Astrocyte of the cerebellum (primary cell): ENCODE measurements at regions not wholly inside any gene's neighbourhood (a gene's known extent, or its start where the extent isn't known, plus 50 kb on each side); places are given as distances from the start of the nearest gene placed in this dataset.

ENCODE experiments used
- DNase-seq: peaks from one replicate; pipeline ENCODE4 v3.0.0-alpha.2; 2011; ENCODE audit warnings: low read depth
- H3K4me3 ChIP-seq: 2 replicates; pipeline ENCODE4 v1.5.1; 2011; ENCODE audit warnings: mild to moderate bottlenecking, low read depth, low read length, moderate library complexity
- in situ Hi-C: cut with HindIII; loops from 2 replicates; pipeline ENCODE4 v1.10.0; 2017; ENCODE audit warnings: low sequenced_read_pairs
- TF ChIP-seq, protein P1 (sequence below): IDR thresholded peaks from 2 replicates; pipeline ENCODE4 v1.5.1; 2012; ENCODE audit warnings: low read length, low read depth, moderate library complexity, mild to moderate bottlenecking; ENCODE audit errors: missing control alignments

GRCh38 chr1:2874207-2874606 is 72.7 kb upstream of the TTC34 start:
- in situ Hi-C loops, result no loop called here
- TF ChIP-seq, protein P1, sequence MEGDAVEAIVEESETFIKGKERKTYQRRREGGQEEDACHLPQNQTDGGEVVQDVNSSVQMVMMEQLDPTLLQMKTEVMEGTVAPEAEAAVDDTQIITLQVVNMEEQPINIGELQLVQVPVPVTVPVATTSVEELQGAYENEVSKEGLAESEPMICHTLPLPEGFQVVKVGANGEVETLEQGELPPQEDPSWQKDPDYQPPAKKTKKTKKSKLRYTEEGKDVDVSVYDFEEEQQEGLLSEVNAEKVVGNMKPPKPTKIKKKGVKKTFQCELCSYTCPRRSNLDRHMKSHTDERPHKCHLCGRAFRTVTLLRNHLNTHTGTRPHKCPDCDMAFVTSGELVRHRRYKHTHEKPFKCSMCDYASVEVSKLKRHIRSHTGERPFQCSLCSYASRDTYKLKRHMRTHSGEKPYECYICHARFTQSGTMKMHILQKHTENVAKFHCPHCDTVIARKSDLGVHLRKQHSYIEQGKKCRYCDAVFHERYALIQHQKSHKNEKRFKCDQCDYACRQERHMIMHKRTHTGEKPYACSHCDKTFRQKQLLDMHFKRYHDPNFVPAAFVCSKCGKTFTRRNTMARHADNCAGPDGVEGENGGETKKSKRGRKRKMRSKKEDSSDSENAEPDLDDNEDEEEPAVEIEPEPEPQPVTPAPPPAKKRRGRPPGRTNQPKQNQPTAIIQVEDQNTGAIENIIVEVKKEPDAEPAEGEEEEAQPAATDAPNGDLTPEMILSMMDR, result no peak
- DNase-seq, result no peak
- no peak overlapping the region for H3K4me3 ChIP-seq

GRCh38 chr1:2874607-2875480 is 73.4 kb upstream of the TTC34 start:
- in situ Hi-C loops, result no loop called here
- TF ChIP-seq, protein P1, result no peak
- DNase-seq, result no peak
- no peak overlapping the region for H3K4me3 ChIP-seq

DNA sequence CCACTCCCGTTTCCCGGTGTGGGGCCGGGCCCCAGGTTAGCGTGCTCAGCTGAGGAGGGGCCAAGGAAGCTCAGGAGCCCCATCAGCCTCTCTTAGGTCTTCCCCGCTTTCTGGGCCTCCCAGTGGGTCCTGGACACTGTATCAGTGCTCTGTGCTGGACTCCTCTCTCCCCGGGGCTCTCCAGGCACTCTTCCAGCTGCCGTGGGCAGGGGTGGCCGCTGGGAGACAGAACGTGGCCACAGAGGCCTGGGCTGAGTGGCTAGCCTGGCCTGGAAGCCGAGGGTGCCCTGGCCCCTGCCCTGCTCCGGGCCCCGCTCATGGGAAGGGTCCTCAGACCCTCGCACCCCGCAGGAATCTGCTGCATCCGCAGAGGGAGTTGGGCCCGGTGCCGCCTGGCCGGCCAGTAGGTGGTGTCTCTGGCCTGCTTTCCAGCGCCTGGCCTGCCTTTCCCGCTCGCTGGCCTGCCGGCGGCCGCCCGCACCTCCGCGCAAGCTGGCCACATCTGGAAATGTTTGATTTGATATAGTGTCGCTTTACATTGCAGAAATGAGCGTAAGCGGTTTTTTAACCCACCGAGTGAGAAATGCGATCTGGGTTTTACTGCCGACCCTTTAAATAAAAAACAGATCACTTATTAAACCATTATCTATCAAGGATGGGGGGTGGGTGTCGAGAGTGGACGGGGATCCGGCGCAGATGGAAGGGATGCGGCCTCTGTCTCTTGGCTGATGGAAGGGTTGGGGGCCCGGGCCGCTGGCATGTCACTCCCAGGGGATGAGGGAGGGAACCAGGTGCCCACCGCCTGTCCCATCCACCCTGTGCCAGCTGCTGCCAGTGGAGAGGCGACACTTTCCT is 74.4 kb upstream of the TTC34 start:
- DNase-seq, result no peak
- no peak overlapping the region for H3K4me3 ChIP-seq
- TF ChIP-seq, protein P1, result no peak
- in situ Hi-C loops, result no loop called here

DNA sequence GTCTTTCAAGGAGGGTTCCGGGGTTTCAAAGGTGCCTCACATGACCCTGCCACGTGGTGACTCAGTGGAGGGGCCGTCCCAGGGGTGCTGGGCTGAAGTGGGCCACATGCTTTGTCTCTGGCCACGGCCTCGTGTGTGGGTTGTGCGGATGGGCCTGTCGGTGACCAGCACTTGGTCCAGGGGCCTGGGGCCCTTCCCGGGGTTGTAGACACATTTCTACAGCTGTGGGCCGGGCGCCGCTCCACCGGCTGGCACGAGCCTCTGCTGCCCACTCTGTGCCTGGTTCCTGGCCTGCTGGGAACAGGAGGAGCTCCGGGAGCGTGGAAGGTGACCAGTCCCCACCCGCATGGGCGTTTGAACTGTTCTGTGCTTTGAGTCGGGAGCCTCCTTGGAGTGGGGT is 75.4 kb upstream of the TTC34 start:
- TF ChIP-seq, protein P1, result no peak
- in situ Hi-C loops, result no loop called here
- no peak for DNase-seq
- H3K4me3 ChIP-seq, result no peak overlapping the region

DNA sequence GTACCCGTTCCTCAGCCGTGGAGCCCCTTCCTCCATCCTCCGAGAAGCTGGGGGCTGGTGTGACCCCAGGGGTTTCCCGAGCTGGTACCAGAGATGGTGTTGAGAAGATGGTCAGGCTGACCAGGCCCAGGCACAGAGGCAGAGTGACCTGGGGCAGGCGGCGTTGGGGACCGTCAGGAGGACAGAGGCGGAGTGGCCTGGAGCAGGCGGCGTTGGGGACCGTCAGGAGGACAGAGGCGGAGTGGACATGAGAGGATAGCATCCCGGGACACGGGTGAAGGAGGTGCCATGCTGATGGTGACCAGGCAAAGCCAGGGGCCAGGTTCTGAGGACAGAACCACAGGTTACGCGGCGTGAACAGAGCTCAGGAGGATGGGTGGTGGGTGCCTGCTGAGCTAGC is 75.9 kb upstream of the TTC34 start:
- TF ChIP-seq, protein P1, result no peak
- no peak for DNase-seq
- H3K4me3 ChIP-seq, result no peak overlapping the region
- in situ Hi-C loops, result no loop called here

DNA sequence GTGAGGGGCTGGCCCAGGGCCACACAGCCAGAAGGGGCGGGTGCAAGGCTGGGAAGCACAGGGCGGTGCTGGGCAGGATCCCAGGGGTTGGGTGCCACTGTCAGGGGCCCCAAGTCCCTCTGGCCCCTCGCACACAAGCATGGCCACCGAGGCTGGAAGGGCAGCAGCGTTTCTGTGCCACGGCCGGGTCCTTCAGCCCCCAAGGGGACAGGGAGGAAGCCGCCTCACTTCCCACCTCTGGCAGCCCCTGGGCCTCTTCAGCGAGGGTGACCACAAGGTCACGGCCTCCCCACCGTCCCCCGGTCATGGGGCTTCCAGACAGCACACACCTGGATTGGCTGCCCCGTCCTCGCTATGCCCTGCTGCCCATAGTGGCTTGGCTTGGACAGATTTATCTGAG is 77.1 kb upstream of the TTC34 start:
- H3K4me3 ChIP-seq, result no peak overlapping the region
- TF ChIP-seq, protein P1, result no peak
- no peak for DNase-seq
- in situ Hi-C loops, result no loop called here
